ENCODE measurements at regions not wholly inside any gene's neighbourhood (a gene's known extent, or its start where the extent isn't known, plus 50 kb on each side); places are given as distances from the start of the nearest gene placed in this dataset.

DNA sequence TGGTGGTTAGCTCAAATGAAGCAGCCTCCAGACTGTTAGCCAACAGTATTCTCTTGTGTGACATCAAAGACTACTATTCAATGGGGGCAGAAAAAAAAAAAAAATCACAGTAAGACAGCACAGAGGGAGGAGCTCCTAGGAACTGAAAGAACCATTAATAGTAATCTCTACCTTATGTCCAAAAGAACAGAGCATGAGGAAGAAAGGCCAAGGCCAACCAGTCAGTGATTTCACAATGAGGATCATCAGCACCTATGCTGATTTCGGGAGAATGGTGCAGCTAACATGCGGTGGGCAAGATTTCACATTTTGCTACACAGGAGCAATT, 66.3 kb upstream of the SOX5 start (continued):
- no peak for TF ChIP-seq ZSCAN20 (CRISPR knock-in tag; IDR thresholded peaks at IDR 0.05; ENCODE audit: borderline replicate concordance)
- TF ChIP-seq ZNF292 (CRISPR knock-in tag; IDR thresholded peaks at IDR 0.05; ENCODE audit: borderline replicate concordance, low read depth) = no peak
- TF ChIP-seq, protein P1, sequence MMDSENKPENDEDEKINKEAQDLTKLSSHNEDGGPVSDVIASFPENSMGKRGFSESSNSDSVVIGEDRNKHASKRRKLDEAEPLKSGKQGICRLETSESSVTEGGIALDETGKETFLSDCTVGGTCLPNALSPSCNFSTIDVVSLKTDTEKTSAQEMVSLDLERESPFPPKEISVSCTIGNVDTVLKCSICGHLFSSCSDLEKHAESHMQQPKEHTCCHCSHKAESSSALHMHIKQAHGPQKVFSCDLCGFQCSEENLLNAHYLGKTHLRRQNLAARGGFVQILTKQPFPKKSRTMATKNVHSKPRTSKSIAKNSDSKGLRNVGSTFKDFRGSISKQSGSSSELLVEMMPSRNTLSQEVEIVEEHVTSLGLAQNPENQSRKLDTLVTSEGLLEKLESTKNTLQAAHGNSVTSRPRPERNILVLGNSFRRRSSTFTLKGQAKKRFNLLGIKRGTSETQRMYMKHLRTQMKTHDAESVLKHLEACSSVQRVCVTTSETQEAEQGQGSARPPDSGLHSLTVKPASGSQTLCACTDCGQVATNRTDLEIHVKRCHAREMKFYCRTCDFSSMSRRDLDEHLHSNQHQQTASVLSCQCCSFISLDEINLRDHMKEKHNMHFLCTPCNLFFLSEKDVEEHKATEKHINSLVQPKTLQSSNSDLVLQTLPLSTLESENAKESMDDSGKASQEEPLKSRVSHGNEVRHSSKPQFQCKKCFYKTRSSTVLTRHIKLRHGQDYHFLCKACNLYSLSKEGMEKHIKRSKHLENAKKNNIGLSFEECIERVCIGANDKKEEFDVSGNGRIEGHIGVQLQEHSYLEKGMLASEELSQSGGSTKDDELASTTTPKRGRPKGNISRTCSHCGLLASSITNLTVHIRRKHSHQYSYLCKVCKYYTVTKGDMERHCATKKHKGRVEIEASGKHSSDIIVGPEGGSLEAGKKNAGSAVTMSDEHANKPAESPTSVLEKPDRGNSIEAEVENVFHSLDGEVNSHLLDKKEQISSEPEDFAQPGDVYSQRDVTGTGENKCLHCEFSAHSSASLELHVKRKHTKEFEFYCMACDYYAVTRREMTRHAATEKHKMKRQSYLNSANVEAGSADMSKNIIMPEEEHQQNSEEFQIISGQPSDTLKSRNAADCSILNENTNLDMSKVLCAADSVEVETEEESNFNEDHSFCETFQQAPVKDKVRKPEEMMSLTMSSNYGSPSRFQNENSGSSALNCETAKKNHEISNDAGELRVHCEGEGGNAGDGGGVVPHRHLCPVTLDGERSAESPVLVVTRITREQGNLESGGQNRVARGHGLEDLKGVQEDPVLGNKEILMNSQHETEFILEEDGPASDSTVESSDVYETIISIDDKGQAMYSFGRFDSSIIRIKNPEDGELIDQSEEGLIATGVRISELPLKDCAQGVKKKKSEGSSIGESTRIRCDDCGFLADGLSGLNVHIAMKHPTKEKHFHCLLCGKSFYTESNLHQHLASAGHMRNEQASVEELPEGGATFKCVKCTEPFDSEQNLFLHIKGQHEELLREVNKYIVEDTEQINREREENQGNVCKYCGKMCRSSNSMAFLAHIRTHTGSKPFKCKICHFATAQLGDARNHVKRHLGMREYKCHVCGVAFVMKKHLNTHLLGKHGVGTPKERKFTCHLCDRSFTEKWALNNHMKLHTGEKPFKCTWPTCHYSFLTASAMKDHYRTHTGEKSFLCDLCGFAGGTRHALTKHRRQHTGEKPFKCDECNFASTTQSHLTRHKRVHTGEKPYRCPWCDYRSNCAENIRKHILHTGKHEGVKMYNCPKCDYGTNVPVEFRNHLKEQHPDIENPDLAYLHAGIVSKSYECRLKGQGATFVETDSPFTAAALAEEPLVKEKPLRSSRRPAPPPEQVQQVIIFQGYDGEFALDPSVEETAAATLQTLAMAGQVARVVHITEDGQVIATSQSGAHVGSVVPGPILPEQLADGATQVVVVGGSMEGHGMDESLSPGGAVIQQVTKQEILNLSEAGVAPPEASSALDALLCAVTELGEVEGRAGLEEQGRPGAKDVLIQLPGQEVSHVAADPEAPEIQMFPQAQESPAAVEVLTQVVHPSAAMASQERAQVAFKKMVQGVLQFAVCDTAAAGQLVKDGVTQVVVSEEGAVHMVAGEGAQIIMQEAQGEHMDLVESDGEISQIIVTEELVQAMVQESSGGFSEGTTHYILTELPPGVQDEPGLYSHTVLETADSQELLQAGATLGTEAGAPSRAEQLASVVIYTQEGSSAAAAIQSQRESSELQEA (CRISPR knock-in tag; IDR thresholded peaks at IDR 0.05; ENCODE audit: not compliant biosample characterization) = no peak
- TF ChIP-seq, protein P2, sequence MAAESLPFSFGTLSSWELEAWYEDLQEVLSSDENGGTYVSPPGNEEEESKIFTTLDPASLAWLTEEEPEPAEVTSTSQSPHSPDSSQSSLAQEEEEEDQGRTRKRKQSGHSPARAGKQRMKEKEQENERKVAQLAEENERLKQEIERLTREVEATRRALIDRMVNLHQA (CRISPR knock-in tag; IDR thresholded peaks at IDR 0.05) = no peak
- no peak for TF ChIP-seq SKI (IDR thresholded peaks at IDR 0.05; ENCODE audit: partially characterized antibody)
- TF ChIP-seq HINFP (CRISPR knock-in tag; IDR thresholded peaks at IDR 0.05; ENCODE audit: low read depth) = no peak
- TF ChIP-seq FOXC1 (CRISPR knock-in tag; IDR thresholded peaks at IDR 0.05; ENCODE audit: borderline replicate concordance) = no peak
- TF ChIP-seq ZBTB42 (CRISPR knock-in tag; IDR thresholded peaks at IDR 0.05) = no peak
- no peak for TF ChIP-seq KDM2A (CRISPR knock-in tag; IDR thresholded peaks at IDR 0.05; ENCODE audit: borderline replicate concordance, low read depth)
- TF ChIP-seq MATR3 (CRISPR knock-in tag; IDR thresholded peaks at IDR 0.05) = no peak
- TF ChIP-seq PBX2 (CRISPR knock-in tag; IDR thresholded peaks at IDR 0.05) = no peak
- TF ChIP-seq ZNF644 (CRISPR knock-in tag; IDR thresholded peaks at IDR 0.05; ENCODE audit: low read depth) = peak; percentile 30; the same call in 1 of the 2 replicates
- TF ChIP-seq HMG20A (CRISPR knock-in tag; IDR thresholded peaks at IDR 0.05; ENCODE audit: borderline replicate concordance) = peak; percentile 17; the same call in 1 of the 2 replicates
- no peak for TF ChIP-seq TAF15 (IDR thresholded peaks at IDR 0.05; ENCODE audit: low read depth, low read length, poor library complexity, severe bottlenecking)
- no peak for TF ChIP-seq SOX13 (IDR thresholded peaks at IDR 0.05)
- 0 out of 4 replicates have a peak, but pooled peaks of 1 of the 2 experiments have one; percentile 38 for TF ChIP-seq SOX13 (CRISPR knock-in tag; conservative IDR thresholded peaks at IDR 0.05 in 1 of 2, IDR thresholded peaks at IDR 0.05 in 1 of 2)
- no peak for TF ChIP-seq ISL2 (CRISPR knock-in tag; IDR thresholded peaks at IDR 0.05)
- TF ChIP-seq KLF11 (CRISPR knock-in tag; IDR thresholded peaks at IDR 0.05) = no peak
- TF ChIP-seq ZNF251 (CRISPR knock-in tag; IDR thresholded peaks at IDR 0.05) = no peak
- TF ChIP-seq SOX5 (CRISPR knock-in tag; IDR thresholded peaks at IDR 0.05; ENCODE audit: borderline replicate concordance) = 0 out of 2 replicates have a peak, but pooled peaks have one; percentile 7
- TF ChIP-seq ZFP90 (CRISPR knock-in tag; IDR thresholded peaks at IDR 0.05; ENCODE audit: borderline replicate concordance) = no peak

Data from HepG2 (cell line).